ENCODE measurements at regions not wholly inside any gene's neighbourhood (a gene's known extent, or its start where the extent isn't known, plus 50 kb on each side); places are given as distances from the start of the nearest gene placed in this dataset.

GRCh38 chr6:95819461-95819860, 196.3 kb upstream of the FUT9 start:
- TF ChIP-seq EGR1 (IDR thresholded peaks at IDR 0.05), result no peak
- TF ChIP-seq RAD21 (IDR thresholded peaks at IDR 0.05; ENCODE audit: low read depth), result no peak
- TF ChIP-seq ZBTB7A (IDR thresholded peaks at IDR 0.05; ENCODE audit: low read depth), result no peak
- no peak for TF ChIP-seq EP300 (IDR thresholded peaks at IDR 0.05; ENCODE audit: borderline replicate concordance)
- no peak for TF ChIP-seq TCF12 (IDR thresholded peaks at IDR 0.05; ENCODE audit: low read depth)
- no peak for TF ChIP-seq REST (IDR thresholded peaks at IDR 0.05; ENCODE audit: low read depth)
- no peak for TF ChIP-seq MAX (IDR thresholded peaks at IDR 0.05)
- no peak for TF ChIP-seq TAF1 (IDR thresholded peaks at IDR 0.05; ENCODE audit: low read depth)
- TF ChIP-seq USF1 (IDR thresholded peaks at IDR 0.05), result no peak

Data from Ishikawa (cell line).